Natural killer cell (primary cell): ENCODE measurements at regions not wholly inside any gene's neighbourhood (a gene's known extent, or its start where the extent isn't known, plus 50 kb on each side); places are given as distances from the start of the nearest gene placed in this dataset.

Experiments
- ATAC-seq, 3 donors: fragments of 150-1000 bp in 2 of 3; fragments of 200-7000 bp in 1 of 3; cut with Tn5 transposase; 1 replicate in 1 of 3; 2 replicates in 2 of 3; pipeline ENCODE4 v1.10.0; 2021; ENCODE audit warnings: mild to moderate bottlenecking in 2 of 3, moderate library complexity in 2 of 3
- DNase-seq, 2 donors: peaks; one replicate each; pipeline versions ENCODE4 v3.0.0 to v3.0.0-alpha.2; 2013 to 2021; ENCODE audit warnings: mixed read lengths in 1 of 2
- H3K27ac ChIP-seq: one replicate; pipeline ENCODE4 v1.5.1; 2013; ENCODE audit warnings: mild to moderate bottlenecking, low read length
- H3K27me3 ChIP-seq: one replicate; pipeline ENCODE4 v1.6.1; 2013; ENCODE audit warnings: low read length; ENCODE audit not compliant: control insufficient read depth, insufficient read depth
- H3K36me3 ChIP-seq: one replicate; pipeline ENCODE4 v1.6.1; 2013; ENCODE audit warnings: low read length; ENCODE audit not compliant: control insufficient read depth, insufficient read depth
- H3K4me1 ChIP-seq: one replicate; pipeline ENCODE4 v1.6.1; 2013; ENCODE audit warnings: low read length; ENCODE audit not compliant: control insufficient read depth, insufficient read depth
- H3K4me3 ChIP-seq: one replicate; pipeline ENCODE4 v1.5.1; 2013; ENCODE audit warnings: low read length
- H3K9me3 ChIP-seq: one replicate; pipeline ENCODE4 v1.6.1; 2013; ENCODE audit warnings: low read length; ENCODE audit not compliant: control insufficient read depth, insufficient read depth
- H3K27ac Mint-ChIP-seq, 2 donors: one replicate each; pipeline ENCODE4 v1.8.0; 2022; ENCODE audit warnings: mild to moderate bottlenecking in 2 of 2, mixed read lengths in 2 of 2, moderate library complexity in 1 of 2
- H3K27me3 Mint-ChIP-seq, 2 donors: one replicate each; pipeline ENCODE4 v1.8.0; 2022; ENCODE audit warnings: low read depth in 2 of 2, mixed read lengths in 2 of 2
- H3K36me3 Mint-ChIP-seq: one replicate; pipeline ENCODE4 v1.8.0; 2022; ENCODE audit warnings: mixed read lengths
- H3K4me1 Mint-ChIP-seq, 2 donors: one replicate each; pipeline ENCODE4 v1.8.0; 2022; ENCODE audit warnings: mixed read lengths in 2 of 2
- H3K4me3 Mint-ChIP-seq: one replicate; pipeline ENCODE4 v1.8.0; 2022; ENCODE audit warnings: mild to moderate bottlenecking, moderate library complexity, mixed read lengths
- H3K9me3 Mint-ChIP-seq, 2 donors: one replicate each; pipeline ENCODE4 v1.8.0; 2022; ENCODE audit warnings: mixed read lengths in 2 of 2
- WGBS: methylation state at CpG from one replicate; pipeline ENCODE4 v1.1.7; 2013; ENCODE audit warnings: missing lambda C conversion rate; ENCODE audit not compliant: insufficient coverage; 5-methylcytosine and 5-hydroxymethylcytosine counted together
- intact Hi-C: fragments of 100-400 bp; cut with micrococcal nuclease; formaldehyde crosslinking; loops from one replicate; pipeline ENCODE4 v1.14.2; 2022
- TF ChIP-seq, protein P1 (sequence below): fragments of 200-600 bp; IDR thresholded peaks from one replicate; pipeline ENCODE4 v1.8.0; 2022; ENCODE audit warnings: antibody characterized with exemption

DNA sequence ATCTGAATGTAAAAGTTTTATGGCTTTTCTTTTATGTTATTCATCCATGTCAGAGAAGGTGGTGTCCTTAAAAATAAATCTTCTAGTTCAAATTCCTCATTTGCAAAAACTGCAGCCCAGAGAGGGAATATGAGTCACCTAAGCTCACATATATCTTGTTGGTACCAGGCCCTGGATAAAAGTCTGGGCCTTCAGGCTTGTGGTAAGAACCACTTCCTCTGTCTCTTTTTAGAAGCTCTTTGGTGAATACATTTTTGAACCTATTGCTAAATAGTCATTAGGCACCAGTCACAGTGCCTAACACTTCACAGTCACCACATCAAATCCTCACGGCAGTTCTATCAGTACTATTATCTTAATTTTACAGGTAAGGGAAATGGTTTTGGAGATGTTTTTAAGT, 199.2 kb downstream of the KCNS3 start:
- H3K4me3 Mint-ChIP-seq: no peak overlapping the region
- H3K36me3 Mint-ChIP-seq: no peaks in the 10 kb centered on the region
- no peak for ATAC-seq
- Histone ChIP-seq H3K27ac (no peak overlapping the region), H3K36me3 (no peaks in the 10 kb centered on the region), H3K4me1 (no peaks in the 10 kb centered on the region), H3K27me3 (no peaks in the 10 kb centered on the region), H3K4me3 (no peak overlapping the region), H3K9me3 (no peaks in the 10 kb centered on the region)
- H3K4me1 Mint-ChIP-seq: no peaks in the 10 kb centered on the region
- H3K27me3 Mint-ChIP-seq: no peaks in the 10 kb centered on the region
- H3K9me3 Mint-ChIP-seq: peaks cover 0 to 2% of the 10 kb centered on the region in 2 donors
- intact Hi-C loops: no loop called here
- no peak overlapping the region for H3K27ac Mint-ChIP-seq
- no CpG with 5 or more reads among the region's 1 CpG for WGBS
- TF ChIP-seq, protein P1, sequence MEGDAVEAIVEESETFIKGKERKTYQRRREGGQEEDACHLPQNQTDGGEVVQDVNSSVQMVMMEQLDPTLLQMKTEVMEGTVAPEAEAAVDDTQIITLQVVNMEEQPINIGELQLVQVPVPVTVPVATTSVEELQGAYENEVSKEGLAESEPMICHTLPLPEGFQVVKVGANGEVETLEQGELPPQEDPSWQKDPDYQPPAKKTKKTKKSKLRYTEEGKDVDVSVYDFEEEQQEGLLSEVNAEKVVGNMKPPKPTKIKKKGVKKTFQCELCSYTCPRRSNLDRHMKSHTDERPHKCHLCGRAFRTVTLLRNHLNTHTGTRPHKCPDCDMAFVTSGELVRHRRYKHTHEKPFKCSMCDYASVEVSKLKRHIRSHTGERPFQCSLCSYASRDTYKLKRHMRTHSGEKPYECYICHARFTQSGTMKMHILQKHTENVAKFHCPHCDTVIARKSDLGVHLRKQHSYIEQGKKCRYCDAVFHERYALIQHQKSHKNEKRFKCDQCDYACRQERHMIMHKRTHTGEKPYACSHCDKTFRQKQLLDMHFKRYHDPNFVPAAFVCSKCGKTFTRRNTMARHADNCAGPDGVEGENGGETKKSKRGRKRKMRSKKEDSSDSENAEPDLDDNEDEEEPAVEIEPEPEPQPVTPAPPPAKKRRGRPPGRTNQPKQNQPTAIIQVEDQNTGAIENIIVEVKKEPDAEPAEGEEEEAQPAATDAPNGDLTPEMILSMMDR: no peak
- no peak for DNase-seq

DNA sequence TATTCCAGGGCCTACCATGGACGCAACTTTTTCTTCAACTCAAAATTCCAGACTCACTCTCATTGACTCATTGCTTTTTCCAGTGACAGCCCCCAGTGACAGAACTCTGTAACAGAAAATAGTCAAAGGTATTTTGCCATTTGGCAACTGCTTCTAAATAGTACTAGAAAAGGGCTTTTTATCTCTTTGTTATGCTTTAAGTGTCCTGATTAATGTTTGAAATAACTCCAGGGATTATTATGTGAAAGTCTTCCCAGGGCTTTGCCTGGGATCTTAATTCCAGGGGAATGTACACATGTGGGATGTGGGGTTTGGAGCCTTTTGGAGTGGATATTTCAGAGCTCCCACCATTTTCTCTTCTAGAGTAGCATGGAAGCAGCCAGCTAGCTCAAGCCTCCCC, 198.8 kb downstream of the KCNS3 start:
- Histone ChIP-seq H3K27me3 (no peaks in the 10 kb centered on the region), H3K27ac (no peak overlapping the region), H3K36me3 (no peaks in the 10 kb centered on the region), H3K9me3 (no peaks in the 10 kb centered on the region), H3K4me1 (no peaks in the 10 kb centered on the region), H3K4me3 (no peak overlapping the region)
- no peak for ATAC-seq
- Mint-ChIP-seq H3K9me3 (peaks cover 0 to 2% of the 10 kb centered on the region in 2 donors), H3K27me3 (no peaks in the 10 kb centered on the region), H3K27ac (no peak overlapping the region), H3K4me3 (no peak overlapping the region), H3K36me3 (no peaks in the 10 kb centered on the region), H3K4me1 (no peaks in the 10 kb centered on the region)
- no peak for DNase-seq
- intact Hi-C loops: no loop called here
- 100% methylated on average over 1 of the region's 1 CpG for whole genome bisulfite sequencing
- TF ChIP-seq, protein P1: no peak

DNA sequence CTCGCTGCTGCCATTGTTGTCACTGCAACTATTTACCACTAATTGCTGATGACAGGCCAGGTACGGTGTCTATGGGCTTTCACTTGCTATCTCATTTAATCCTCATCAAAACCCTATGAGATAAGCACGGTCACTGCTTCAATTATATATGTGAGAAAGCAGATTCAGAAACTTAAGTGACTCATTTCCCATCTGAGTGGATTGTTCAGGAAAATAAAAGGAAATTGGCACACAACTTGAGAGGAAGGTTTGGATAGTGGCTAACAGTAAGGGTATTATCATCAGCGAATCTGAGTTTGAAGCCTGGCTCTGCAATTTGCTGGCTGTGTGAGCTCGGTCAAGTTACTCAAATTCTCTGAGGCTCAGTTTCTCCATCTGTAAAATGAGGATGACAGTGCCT, 196.0 kb downstream of the KCNS3 start:
- no peak overlapping the region for H3K27ac Mint-ChIP-seq
- no peak for ATAC-seq
- Histone ChIP-seq H3K4me1 (no peaks in the 10 kb centered on the region), H3K27ac (no peak overlapping the region), H3K9me3 (no peaks in the 10 kb centered on the region), H3K4me3 (no peak overlapping the region), H3K36me3 (no peaks in the 10 kb centered on the region), H3K27me3 (no peaks in the 10 kb centered on the region)
- H3K36me3 Mint-ChIP-seq: no peaks in the 10 kb centered on the region
- TF ChIP-seq, protein P1: no peak
- H3K9me3 Mint-ChIP-seq: peaks cover 0 to 3% of the 10 kb centered on the region in 2 donors
- no peak overlapping the region for H3K4me3 Mint-ChIP-seq
- 91% methylated on average over 4 of the region's 5 CpGs for WGBS
- no peaks in the 10 kb centered on the region for H3K4me1 Mint-ChIP-seq
- intact Hi-C loops: no loop called here
- H3K27me3 Mint-ChIP-seq: no peaks in the 10 kb centered on the region
- no peak for DNase-seq

DNA sequence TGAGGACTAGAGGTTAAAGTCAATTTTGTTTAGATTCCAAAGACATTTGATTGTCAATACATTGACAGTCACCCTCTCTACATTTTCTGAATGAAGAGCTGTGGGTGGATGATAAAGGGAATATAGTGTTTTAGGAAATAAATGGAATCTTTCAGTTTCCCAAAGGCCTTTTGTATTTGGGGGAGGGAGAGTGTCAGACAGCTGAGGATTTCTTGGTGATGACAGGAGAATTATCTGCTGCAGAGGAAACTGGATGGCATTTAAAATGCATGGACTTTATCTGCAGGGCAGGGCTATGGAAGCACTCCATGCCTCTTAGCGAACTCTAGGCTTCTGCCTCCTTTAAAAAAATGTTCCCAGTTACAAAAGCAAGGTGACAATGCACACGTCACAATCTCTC, 195.1 kb downstream of the KCNS3 start:
- intact Hi-C loops: no loop called here
- WGBS: 73% methylated on average over 2 of the region's 2 CpGs
- H3K4me3 ChIP-seq: no peak overlapping the region
- no peaks in the 10 kb centered on the region for H3K9me3 ChIP-seq
- no peaks in the 10 kb centered on the region for H3K27me3 Mint-ChIP-seq
- peaks cover 0 to 3% of the 10 kb centered on the region in 2 donors for H3K9me3 Mint-ChIP-seq
- TF ChIP-seq, protein P1: no peak
- H3K36me3 Mint-ChIP-seq: no peaks in the 10 kb centered on the region
- no peaks in the 10 kb centered on the region for H3K27me3 ChIP-seq
- H3K36me3 ChIP-seq: no peaks in the 10 kb centered on the region
- no peak for DNase-seq
- no peak overlapping the region for H3K27ac ChIP-seq
- H3K4me1 Mint-ChIP-seq: no peaks in the 10 kb centered on the region
- H3K4me3 Mint-ChIP-seq: no peak overlapping the region
- no peaks in the 10 kb centered on the region for H3K4me1 ChIP-seq
- ATAC-seq: no peak
- no peak overlapping the region for H3K27ac Mint-ChIP-seq
